Endothelial cell of umbilical vein (primary cell): ENCODE measurements at regions not wholly inside any gene's neighbourhood (a gene's known extent, or its start where the extent isn't known, plus 50 kb on each side); places are given as distances from the start of the nearest gene placed in this dataset.

Experiments used
- CTCF ChIP-seq, 2 donors: IDR thresholded peaks; 1 replicate in 1 of 2; 2 replicates in 1 of 2; pipeline ENCODE4 v1.5.1; 2011; ENCODE audit warnings: low read length in 2 of 2, mild to moderate bottlenecking in 2 of 2, moderate library complexity in 2 of 2, control low read depth in 1 of 2, inconsistent platforms in 1 of 2, low read depth in 1 of 2; ENCODE audit not compliant: insufficient read depth in 1 of 2; ENCODE audit errors: extremely low read depth in 1 of 2
- EZH2 ChIP-seq: IDR thresholded peaks from 2 replicates; pipeline ENCODE4 v1.6.1; 2012; ENCODE audit warnings: borderline replicate concordance, low read depth, mild to moderate bottlenecking, moderate library complexity, low read length, inconsistent platforms; ENCODE audit not compliant: severe bottlenecking
- FOS ChIP-seq: IDR thresholded peaks from 2 replicates; pipeline ENCODE4 v1.6.1; 2011; ENCODE audit warnings: mild to moderate bottlenecking, low read length, moderate library complexity, borderline replicate concordance; ENCODE audit not compliant: insufficient read depth
- GATA2 ChIP-seq: IDR thresholded peaks from 2 replicates; pipeline ENCODE4 v1.7.0; 2011; ENCODE audit warnings: low read depth, mild to moderate bottlenecking, moderate library complexity, mixed read lengths, low read length; ENCODE audit not compliant: insufficient read length, insufficient read depth
- JUN ChIP-seq: IDR thresholded peaks from 2 replicates; pipeline ENCODE4 v1.6.1; 2011; ENCODE audit warnings: borderline replicate concordance, low read depth; ENCODE audit not compliant: insufficient read length, insufficient read depth
- MAX ChIP-seq: IDR thresholded peaks from 2 replicates; pipeline ENCODE4 v1.6.1; 2011; ENCODE audit not compliant: insufficient read depth, insufficient read length
- MYC ChIP-seq: IDR thresholded peaks from one replicate; pipeline ENCODE4 v1.6.1; 2011; ENCODE audit warnings: mild to moderate bottlenecking, low read depth, low read length
- POLR2A ChIP-seq: IDR thresholded peaks from 2 replicates; pipeline ENCODE4 v1.6.1; 2012; ENCODE audit warnings: low read depth, mild to moderate bottlenecking, control low read depth, low read length
- POLR2AphosphoS5 ChIP-seq: IDR thresholded peaks from 2 replicates; pipeline ENCODE4 v1.6.1; 2012; ENCODE audit warnings: low read depth, mild to moderate bottlenecking, control low read depth, low read length, moderate library complexity; ENCODE audit not compliant: insufficient read depth

GRCh38 chr9:86763791-86764190, 183.5 kb downstream of the GAS1 start:
- TF ChIP-seq POLR2AphosphoS5 (no peak), EZH2 (no peak), CTCF (IDR thresholded peaks at IDR 0.05; ENCODE audit: extremely low read depth in 1 of 2, insufficient read depth in 1 of 2, low read depth in 1 of 2, low read length in 2 of 2) (no peak), JUN (no peak), MAX (no peak), POLR2A (no peak), GATA2 (no peak), MYC (no peak), FOS (no peak)
